Mammary epithelial cell (primary cell): ENCODE measurements at regions not wholly inside any gene's neighbourhood (a gene's known extent, or its start where the extent isn't known, plus 50 kb on each side); places are given as distances from the start of the nearest gene placed in this dataset.

ENCODE experiments used
- CTCF ChIP-seq, 2 donors: IDR thresholded peaks in 1 of 2; conservative IDR thresholded peaks in 1 of 2; 2 replicates each; pipeline ENCODE4 v1.5.1; 2011 to 2012; ENCODE audit warnings: inconsistent platforms in 2 of 2, low read length in 2 of 2, mild to moderate bottlenecking in 2 of 2, control low read depth in 1 of 2, low read depth in 1 of 2; ENCODE audit not compliant: insufficient read depth in 1 of 2; ENCODE audit errors: extremely low read depth in 1 of 2
- EZH2 ChIP-seq: IDR thresholded peaks from 2 replicates; pipeline ENCODE4 v1.6.1; 2012; ENCODE audit warnings: low read length, inconsistent platforms, borderline replicate concordance

DNA sequence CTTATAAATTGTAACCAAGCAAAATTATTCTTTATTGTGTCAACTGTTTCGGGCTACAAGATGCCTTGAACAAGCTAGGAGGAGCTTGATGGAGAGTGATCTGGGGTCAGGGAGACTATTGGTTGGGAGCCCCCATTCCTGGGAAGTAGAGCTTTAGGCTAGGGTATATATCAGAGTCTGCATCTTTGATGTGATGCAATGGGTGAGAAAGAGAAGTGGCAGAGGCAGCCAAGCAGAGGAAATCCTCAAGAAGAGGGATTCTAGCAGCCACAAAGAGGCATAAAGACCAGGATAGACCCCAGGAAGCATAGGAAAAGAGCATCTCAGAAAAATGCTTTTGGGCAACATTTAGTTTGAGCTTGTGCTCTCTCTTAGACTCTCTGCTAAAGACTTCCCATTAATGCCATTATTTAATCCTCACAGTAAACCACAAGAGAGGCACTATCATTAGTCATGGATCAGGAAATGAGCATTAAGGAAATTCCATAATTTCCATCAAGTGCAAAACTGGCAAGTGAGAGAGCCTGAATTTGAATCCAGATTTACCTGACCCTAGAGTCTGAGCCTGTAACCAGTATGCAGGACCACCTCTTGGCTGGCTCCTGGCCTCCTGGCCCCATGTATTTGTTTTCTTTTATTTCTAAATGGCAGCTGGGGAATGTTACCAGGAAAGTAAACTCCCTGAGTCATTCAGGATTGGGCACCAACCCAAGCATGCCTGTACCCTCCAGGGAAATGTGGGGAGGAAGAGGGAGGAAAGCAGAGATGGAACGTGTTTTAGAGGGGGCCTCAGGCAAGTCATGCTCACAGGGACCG, 118.7 kb downstream of the RPL22L1 start:
- TF ChIP-seq CTCF (conservative IDR thresholded peaks at IDR 0.05 in 1 of 2, IDR thresholded peaks at IDR 0.05 in 1 of 2; ENCODE audit: extremely low read depth in 1 of 2, insufficient read depth in 1 of 2, low read depth in 1 of 2, low read length in 2 of 2) (no peak), EZH2 (no peak)
